Activated T-cell treated with anti-CD3 and anti-CD28 coated beads, Interleukin-2, amount 50 U/mL, for 72 hours (primary cell): ENCODE measurements at regions not wholly inside any gene's neighbourhood (a gene's known extent, or its start where the extent isn't known, plus 50 kb on each side); places are given as distances from the start of the nearest gene placed in this dataset.
A peak's percentile ranks its signal among the peaks of the same experiment; 100 is the strongest.
"Not testable (repeated sequence)": the region's sequence is repeated elsewhere in the genome, so short reads cannot be mapped to it uniquely, and the experiment has no call there.

Source experiments
- ATAC-seq, 2 donors: fragments of 150-1000 bp; cut with Tn5 transposase; replicated peaks in 1 of 2; 2 replicates each; pipeline ENCODE4 v1.10.0; 2021; ENCODE audit warnings: moderate library complexity in 2 of 2, mild to moderate bottlenecking in 1 of 2
- DNase-seq, 2 donors: peaks; one replicate each; pipeline ENCODE4 v3.0.0; 2021 to 2022; ENCODE audit warnings: mixed read lengths in 1 of 2
- H3K27ac Mint-ChIP-seq: one replicate; pipeline ENCODE4 v1.8.0; 2022; ENCODE audit warnings: mild to moderate bottlenecking, moderate library complexity, mixed read lengths
- H3K27me3 Mint-ChIP-seq: one replicate; pipeline ENCODE4 v1.8.0; 2022; ENCODE audit warnings: low read depth, mixed read lengths
- H3K36me3 Mint-ChIP-seq, 2 donors: one replicate each; pipeline ENCODE4 v1.8.0; 2022; ENCODE audit warnings: mixed read lengths in 2 of 2, mild to moderate bottlenecking in 1 of 2; ENCODE audit not compliant: insufficient read depth in 2 of 2
- H3K4me1 Mint-ChIP-seq: one replicate; pipeline ENCODE4 v1.8.0; 2022; ENCODE audit warnings: low read depth, mixed read lengths
- H3K4me3 Mint-ChIP-seq, 2 donors: one replicate each; pipeline ENCODE4 v1.8.0; 2022; ENCODE audit warnings: mild to moderate bottlenecking in 2 of 2, mixed read lengths in 2 of 2, moderate library complexity in 2 of 2
- H3K9me3 Mint-ChIP-seq, 2 donors: one replicate each; pipeline ENCODE4 v1.8.0; 2022; ENCODE audit warnings: mixed read lengths in 2 of 2

DNA sequence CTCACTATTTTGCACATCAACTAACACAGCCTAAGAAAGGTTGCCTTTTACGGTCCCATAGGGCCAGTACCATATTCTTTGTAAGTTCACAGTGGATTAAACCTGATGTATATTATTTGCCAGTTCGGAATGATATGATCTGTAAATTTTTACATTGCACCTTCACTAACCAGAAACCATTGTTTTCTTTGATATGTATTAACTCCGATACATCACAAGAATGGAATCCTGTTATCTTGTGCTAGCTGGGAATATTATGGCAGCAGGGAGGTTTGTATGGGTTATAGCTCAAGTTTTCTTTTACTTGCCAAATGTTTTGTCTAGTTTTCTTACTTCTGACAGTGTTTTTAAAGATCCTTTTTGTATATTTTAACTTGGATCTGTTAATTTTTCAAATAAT is 51.4 kb upstream of the S1PR1 start:
- Mint-ChIP-seq H3K9me3 (peaks cover 4 to 8% of the 10 kb centered on the region in 2 donors), H3K4me3 (no peak overlapping the region), H3K4me1 (peaks cover 77% of the 10 kb centered on the region), H3K27ac (no peak overlapping the region), H3K36me3 (peaks cover 7 to 12% of the 10 kb centered on the region in 2 donors), H3K27me3 (no peaks in the 10 kb centered on the region)
- DNase-seq (no peak), ATAC-seq (no peak)

DNA sequence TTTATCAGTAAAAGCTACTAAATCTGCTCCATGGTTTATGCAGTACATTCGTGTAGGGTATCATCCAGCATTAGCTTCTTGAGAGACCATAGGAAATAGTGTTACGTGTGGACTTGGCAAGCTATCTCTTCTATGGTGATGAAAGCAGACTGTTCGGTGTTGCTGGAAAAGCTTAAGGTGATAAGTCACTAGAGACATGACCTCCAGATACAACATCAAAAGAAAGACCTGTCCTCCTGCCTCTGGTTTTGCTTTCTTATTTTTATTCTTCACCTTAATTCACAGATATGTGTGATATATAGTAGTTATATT is 53.5 kb upstream of the S1PR1 start:
- no peak for ATAC-seq
- H3K27me3 Mint-ChIP-seq: no peaks in the 10 kb centered on the region

DNA sequence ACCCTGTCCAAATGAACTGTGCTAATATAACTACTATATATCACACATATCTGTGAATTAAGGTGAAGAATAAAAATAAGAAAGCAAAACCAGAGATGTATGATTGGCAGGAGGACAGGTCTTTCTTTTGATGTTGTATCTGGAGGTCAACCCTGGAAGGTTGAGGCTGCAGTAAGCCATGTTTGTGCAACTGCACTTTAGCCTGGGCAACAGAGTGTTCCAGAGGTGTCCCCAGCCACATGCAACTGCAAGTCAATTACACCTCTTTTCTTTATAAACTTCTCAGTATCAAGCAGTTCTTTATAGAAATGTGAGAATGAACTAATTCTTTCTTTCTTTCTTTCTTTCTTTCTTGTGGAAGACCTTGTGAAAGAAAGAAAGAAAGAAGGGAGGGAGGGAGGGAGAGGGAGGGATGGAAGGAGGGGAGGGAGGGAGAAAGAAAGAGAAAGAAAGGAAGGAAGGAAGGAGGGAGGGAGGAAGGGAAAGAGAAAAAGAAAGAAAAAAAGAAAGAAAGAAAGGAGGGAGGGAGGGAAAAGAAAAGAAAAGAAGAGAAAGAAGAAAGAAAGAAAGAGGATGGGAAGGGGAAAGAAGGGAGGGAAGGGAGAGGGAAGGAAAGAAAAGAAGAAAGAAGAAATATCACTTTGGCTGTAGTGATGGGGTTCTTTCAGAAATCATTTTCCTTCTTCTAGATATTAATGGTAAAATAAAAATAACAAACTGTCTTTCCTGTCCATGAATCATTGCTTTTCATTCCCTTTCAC is 54.0 kb upstream of the S1PR1 start:
- H3K4me1 Mint-ChIP-seq: peaks cover 88% of the 10 kb centered on the region

More for the DNA sequence above, 53.5 kb upstream of the S1PR1 start:
- Mint-ChIP-seq H3K27ac (peak overlapping the region; percentile 80), H3K4me3 (peak overlapping the region; percentile 10 to 39), H3K4me1 (peaks cover 86% of the 10 kb centered on the region), H3K36me3 (peaks cover 4 to 9% of the 10 kb centered on the region in 2 donors), H3K9me3 (peaks cover 3 to 4% of the 10 kb centered on the region in 2 donors)
- no peak for DNase-seq

DNA sequence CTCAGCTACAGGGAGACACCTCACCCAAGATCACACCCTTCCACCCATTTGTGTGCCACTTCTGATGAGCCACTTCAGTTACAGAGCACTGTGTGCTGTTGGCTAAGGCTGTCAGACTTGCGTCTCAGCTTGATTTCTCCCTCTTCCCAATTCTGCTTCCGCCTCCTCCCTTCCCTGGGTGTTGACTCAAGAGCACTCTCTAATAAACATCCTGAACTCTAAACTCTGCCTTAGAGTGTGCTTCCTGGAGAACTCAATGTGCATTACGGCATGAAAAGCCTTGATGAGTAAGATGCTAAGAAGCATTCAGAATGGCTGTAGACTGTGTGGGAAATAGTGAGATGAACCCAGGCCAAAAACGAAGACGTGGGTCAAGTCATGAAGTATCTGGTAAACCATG is 54.9 kb upstream of the S1PR1 start:
- H3K9me3 Mint-ChIP-seq: peaks cover 2 to 3% of the 10 kb centered on the region in 2 donors
- DNase-seq (no peak), ATAC-seq (no peak)
- H3K27me3 Mint-ChIP-seq: no peaks in the 10 kb centered on the region
- peaks cover 93% of the 10 kb centered on the region for H3K4me1 Mint-ChIP-seq
- H3K27ac Mint-ChIP-seq: peak overlapping the region; percentile 55
- peaks cover 2 to 7% of the 10 kb centered on the region in 2 donors for H3K36me3 Mint-ChIP-seq
- H3K4me3 Mint-ChIP-seq: peak overlapping the region; percentile 35

More for the DNA sequence above, 54.0 kb upstream of the S1PR1 start:
- Mint-ChIP-seq H3K27ac (peak overlapping the region; percentile 80), H3K4me3 (peak overlapping the region; percentile 35 to 39), H3K36me3 (peaks cover 4 to 9% of the 10 kb centered on the region in 2 donors), H3K27me3 (no peaks in the 10 kb centered on the region), H3K9me3 (peaks cover 3 to 4% of the 10 kb centered on the region in 2 donors)
- no peak for DNase-seq
- no peak for ATAC-seq

DNA sequence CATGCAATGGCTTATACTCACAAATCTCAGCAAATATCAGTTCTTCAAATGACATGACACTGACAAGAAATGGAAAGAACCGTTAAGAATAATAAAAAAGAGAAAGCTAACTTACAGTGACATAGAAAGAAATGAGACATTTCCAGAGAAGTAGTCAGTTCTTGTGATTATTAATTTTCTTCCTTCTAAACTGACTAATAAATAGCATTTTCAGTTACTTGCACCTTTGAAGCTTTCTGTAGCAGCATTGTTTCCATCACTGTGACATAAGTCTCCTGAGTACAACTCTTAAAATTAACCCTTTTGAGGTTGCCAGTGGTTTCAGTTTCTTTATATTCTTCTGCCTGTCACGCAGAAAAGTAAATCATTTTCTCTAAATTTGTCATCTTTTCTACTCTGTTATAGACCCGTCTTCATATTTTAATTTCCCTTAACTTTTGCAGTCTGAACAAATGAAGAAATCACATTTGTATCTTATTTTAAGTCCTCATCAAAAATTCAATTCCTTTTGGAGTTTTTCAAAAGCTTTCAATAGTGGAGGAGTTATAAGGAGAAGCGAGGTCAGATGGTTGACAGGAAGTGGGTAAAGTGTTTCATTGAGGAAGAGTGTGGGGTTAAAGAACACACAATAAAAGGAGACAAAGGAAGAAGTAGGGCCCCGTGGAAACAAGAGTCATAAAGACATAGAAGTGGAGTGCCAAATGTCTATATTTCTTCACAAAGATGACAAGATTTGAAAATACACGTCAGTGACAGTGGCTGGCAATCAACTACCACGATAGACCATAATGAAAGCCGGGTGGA is 57.9 kb upstream of the S1PR1 start:
- DNase-seq: peak; percentile 59 to 66
- H3K36me3 Mint-ChIP-seq: no peaks in the 10 kb centered on the region
- peak overlapping the region; percentile 100 for H3K27ac Mint-ChIP-seq
- ATAC-seq: peak; percentile 77 to 78
- H3K9me3 Mint-ChIP-seq: no peaks in the 10 kb centered on the region
- H3K4me1 Mint-ChIP-seq: peaks cover 94% of the 10 kb centered on the region
- H3K4me3 Mint-ChIP-seq: peak overlapping the region; percentile 69 to 91
- no peaks in the 10 kb centered on the region for H3K27me3 Mint-ChIP-seq

DNA sequence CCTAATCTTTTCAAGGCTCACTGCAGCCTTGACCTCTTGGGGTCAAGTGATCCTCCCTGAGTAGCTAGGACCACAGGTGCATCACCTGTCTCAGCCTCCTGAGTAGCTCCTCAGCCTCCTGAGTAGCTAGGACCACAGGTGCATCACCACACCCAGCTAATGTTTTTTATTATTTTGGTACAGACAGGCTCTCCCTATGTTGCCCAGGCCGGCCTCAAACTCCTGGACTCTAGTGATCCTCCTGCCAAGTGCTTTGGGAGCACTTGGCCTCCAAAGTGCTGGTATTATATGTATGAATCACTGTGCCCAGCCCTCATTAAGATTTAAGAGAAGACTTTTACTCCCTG is 58.5 kb upstream of the S1PR1 start:
- Mint-ChIP-seq H3K4me1 (peaks cover 94% of the 10 kb centered on the region), H3K27ac (peak overlapping the region; percentile 100), H3K4me3 (peak overlapping the region; percentile 69 to 91), H3K36me3 (peaks cover under 1 to 2% of the 10 kb centered on the region in 2 donors), H3K9me3 (no peaks in the 10 kb centered on the region), H3K27me3 (no peaks in the 10 kb centered on the region)
- peak in 1 of 2 donors; percentile 31 for DNase-seq
- ATAC-seq: no peak

DNA sequence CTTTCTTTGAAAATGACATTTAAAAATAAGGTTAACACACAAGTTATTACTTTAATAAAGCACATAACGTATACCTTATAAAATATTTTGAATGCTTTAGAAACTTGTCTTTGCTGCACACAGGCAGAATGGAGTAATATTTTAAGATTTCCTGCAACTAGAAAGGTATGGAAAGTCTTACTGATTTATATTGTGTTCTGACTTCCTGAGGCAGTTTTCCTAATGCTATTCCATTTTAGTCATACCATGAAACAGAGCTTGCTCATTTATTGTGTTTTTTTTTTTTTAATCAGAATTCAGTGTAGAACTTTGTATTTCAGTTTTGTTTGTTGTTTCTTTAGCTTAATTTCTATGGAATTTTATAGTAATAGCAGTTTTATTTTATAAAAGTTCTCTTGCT is 60.9 kb upstream of the S1PR1 start:
- no peaks in the 10 kb centered on the region for H3K27me3 Mint-ChIP-seq
- ATAC-seq: no peak
- H3K4me1 Mint-ChIP-seq: peaks cover 73% of the 10 kb centered on the region
- H3K36me3 Mint-ChIP-seq: peaks cover 2% of the 10 kb centered on the region in 2 donors
- peak overlapping the region in 1 of 2 donors; percentile 42 for H3K4me3 Mint-ChIP-seq
- DNase-seq: no peak
- no peaks in the 10 kb centered on the region for H3K9me3 Mint-ChIP-seq
- H3K27ac Mint-ChIP-seq: peak overlapping the region; percentile 76

DNA sequence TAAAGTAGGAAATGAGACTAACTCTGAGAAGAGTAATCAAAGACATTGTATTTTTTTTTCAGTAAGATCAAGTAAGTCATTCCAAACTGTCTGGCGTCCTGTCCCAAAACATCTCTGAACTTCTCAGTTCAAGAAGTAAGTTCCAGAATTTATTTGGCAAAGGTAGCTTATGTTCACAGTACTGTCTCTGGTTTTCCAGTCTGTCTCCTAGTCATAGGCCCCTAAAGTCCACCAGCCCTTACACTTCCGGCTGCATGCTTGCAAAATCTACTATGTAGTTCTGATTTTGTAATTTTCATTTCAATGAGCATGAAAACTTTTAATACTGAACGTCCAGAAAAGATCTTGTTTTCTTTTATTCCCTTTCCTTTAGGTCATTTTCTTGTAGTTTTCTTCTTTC is 61.4 kb upstream of the S1PR1 start:
- H3K4me1 Mint-ChIP-seq: peaks cover 69% of the 10 kb centered on the region
- H3K36me3 Mint-ChIP-seq: peaks cover 2% of the 10 kb centered on the region in 2 donors
- H3K27me3 Mint-ChIP-seq: no peaks in the 10 kb centered on the region
- H3K27ac Mint-ChIP-seq: peak overlapping the region; percentile 76
- no peaks in the 10 kb centered on the region for H3K9me3 Mint-ChIP-seq
- ATAC-seq (no peak), DNase-seq (no peak)
- H3K4me3 Mint-ChIP-seq: peak overlapping the region in 1 of 2 donors; percentile 42

DNA sequence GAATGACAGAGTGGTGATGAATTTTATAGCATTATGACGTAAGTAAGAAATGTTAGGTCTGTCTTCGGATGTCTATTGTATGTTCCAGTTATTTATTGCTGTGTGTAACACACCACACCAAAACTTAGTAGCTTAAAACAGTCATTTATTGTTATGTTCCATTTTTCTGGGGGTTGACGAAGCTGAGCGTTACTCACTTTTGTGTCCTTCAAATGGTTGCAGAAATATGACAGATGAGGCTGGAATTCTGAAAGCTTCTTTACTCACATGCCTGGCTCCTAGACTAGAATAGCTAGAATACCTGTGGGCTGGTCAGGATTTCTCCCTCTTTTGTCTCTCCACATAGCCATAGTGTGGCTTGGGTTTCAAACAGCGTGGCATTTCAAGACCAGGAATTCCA is 62.1 kb upstream of the S1PR1 start:
- Mint-ChIP-seq H3K4me3 (peak overlapping the region in 1 of 2 donors; percentile 72), H3K27ac (peak overlapping the region; percentile 83), H3K36me3 (peaks cover 2% of the 10 kb centered on the region in 2 donors), H3K4me1 (peaks cover 63% of the 10 kb centered on the region), H3K9me3 (no peaks in the 10 kb centered on the region), H3K27me3 (no peaks in the 10 kb centered on the region)
- no peak for ATAC-seq
- DNase-seq: no peak

DNA sequence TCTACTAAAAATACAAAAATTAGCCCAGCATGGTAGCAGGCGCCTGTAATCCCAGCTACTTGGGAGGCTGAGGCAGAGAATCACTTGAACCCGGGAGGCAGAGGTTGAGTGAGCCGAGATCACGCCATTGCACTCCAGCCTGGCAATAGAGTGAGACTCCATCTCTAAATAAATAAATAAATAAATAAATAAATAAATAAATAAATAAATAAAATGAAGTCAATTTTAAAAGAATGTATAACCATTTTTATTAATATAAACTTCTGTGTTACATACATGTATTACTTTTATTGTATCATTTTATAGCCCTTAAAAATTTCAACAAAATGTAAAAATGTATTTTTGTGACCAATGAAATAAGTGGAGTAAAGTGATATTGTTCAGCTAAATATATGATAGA is 62.5 kb upstream of the S1PR1 start:
- H3K36me3 Mint-ChIP-seq, H3K9me3 Mint-ChIP-seq, H3K27ac Mint-ChIP-seq, H3K4me3 Mint-ChIP-seq, ATAC-seq, DNase-seq, H3K27me3 Mint-ChIP-seq: not testable (repeated sequence)
- peaks cover 61% of the 10 kb centered on the region for H3K4me1 Mint-ChIP-seq

DNA sequence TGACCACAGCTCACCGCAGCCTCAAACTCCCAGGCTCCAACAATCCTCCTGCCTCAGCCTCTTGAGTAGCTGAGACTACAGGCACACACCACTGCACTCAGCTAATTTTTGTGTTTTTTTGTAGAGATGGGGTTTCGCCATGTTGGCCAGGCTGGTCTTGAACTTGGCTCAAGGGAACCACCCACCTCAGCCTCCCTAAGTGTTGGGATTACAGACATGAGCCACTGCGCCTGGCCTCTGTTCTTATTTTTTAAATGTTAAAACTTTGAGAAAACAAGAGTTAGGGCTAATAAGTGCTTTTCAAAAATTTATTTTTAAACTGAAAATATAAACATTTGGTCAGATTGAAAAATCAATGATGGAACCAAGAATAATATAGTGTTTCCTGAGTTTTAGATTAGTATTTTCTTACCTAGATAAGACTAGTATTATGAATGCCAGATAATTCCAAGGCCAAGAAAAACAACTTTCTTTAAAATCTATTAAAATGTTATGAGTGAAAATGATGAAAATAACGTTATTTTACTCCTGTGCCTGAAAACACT is 66.2 kb upstream of the S1PR1 start:
- Mint-ChIP-seq H3K27me3 (no peaks in the 10 kb centered on the region), H3K9me3 (peaks cover 2 to 4% of the 10 kb centered on the region in 2 donors), H3K36me3 (peaks cover 3 to 5% of the 10 kb centered on the region in 2 donors), H3K27ac (no peak overlapping the region), H3K4me1 (peaks cover 59% of the 10 kb centered on the region), H3K4me3 (no peak overlapping the region)
- no peak for DNase-seq
- ATAC-seq: no peak

DNA sequence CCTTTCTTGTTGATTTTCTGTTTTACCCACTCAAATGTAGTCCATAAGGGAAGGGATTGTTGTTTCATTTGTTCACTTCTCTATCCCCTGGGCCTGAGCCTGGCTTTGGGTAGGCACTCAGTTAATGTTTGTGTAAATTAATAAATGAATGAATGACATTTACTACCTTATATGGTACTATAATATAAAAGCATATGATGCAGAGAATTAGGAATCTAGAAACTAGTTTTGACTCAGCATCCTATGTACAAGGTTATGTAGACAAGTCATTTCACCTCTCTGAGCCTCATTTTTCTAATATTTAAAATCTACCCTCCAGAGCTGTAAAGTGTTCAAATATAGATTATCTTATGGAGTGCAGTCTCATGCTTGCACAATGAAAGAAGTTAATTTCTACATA is 68.9 kb upstream of the S1PR1 start:
- H3K36me3 Mint-ChIP-seq: peaks cover 1 to 4% of the 10 kb centered on the region in 2 donors
- H3K9me3 Mint-ChIP-seq: peaks cover 2 to 4% of the 10 kb centered on the region in 2 donors
- ATAC-seq (peak; percentile 70 to 82), DNase-seq (no peak)
- no peak overlapping the region for H3K4me3 Mint-ChIP-seq
- no peaks in the 10 kb centered on the region for H3K27me3 Mint-ChIP-seq
- H3K4me1 Mint-ChIP-seq: peaks cover 50% of the 10 kb centered on the region
- peak overlapping the region; percentile 40 for H3K27ac Mint-ChIP-seq

DNA sequence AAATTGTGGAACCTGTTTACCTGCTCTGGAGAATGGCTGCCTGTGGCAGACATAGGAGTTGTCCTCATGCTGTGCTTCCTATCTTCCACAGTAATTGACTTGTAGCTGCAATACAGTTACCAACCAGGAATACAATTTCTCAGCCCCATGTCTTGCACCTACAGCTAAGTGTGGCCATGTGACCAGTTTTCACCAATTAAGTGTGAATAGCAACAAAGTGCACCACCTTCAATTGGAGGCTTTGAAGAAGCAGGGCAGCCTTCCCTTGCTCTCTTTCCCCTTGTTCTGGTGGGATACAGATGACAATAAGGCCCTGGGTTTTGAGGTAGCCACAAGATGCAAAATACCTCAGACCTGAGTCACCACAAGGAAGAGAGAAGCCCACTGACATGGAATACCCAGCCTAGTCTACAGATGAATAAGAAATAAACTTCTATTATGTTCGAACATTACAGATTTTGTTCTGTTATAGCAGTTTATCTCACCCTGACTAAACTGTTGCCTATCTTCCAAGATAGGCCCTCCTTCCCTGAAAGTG is 70.2 kb upstream of the S1PR1 start:
- Mint-ChIP-seq H3K27ac (no peak overlapping the region), H3K36me3 (peaks cover 1 to 4% of the 10 kb centered on the region in 2 donors), H3K4me1 (peaks cover 50% of the 10 kb centered on the region), H3K4me3 (no peak overlapping the region), H3K9me3 (peaks cover 2 to 4% of the 10 kb centered on the region in 2 donors), H3K27me3 (no peaks in the 10 kb centered on the region)
- DNase-seq (no peak), ATAC-seq (peak in 1 of 2 donors; percentile 23)
